ENCODE measurements at regions not wholly inside any gene's neighbourhood (a gene's known extent, or its start where the extent isn't known, plus 50 kb on each side); places are given as distances from the start of the nearest gene placed in this dataset.

DNA sequence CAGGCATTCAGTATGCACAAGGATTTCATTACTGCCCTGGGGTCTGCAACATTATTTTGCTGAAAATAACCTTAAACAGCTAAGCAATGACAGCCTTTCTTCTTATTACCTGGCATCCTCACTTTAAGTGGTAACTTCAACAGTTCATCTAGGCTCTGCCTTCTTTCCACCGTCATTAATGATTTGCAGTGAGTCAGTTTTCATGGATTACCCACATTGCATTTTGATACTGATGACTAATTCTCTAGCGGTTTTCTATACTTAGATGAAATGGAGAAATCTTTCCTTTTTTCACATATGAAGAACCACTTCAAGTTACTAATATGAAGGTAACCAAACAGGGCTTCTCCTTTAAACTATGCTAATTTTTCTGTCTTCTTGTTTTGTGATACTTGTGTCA lies 226.9 kb upstream of the TMPRSS15 start:
- ChIA-PET POLR2A (no interaction called here), CTCF (no interaction called here)
- TF ChIP-seq CTCF (IDR thresholded peaks at IDR 0.05; ENCODE audit: low read depth, low read length), result no peak
- Histone ChIP-seq H3K4me3 (ENCODE audit: low read depth, low read length) (no peak overlapping the region), H3K9me3 (ENCODE audit: control insufficient read depth, insufficient read depth, low read length) (peaks cover 4% of the 10 kb centered on the region; the same call in 1 of the 2 replicates), H3K27ac (ENCODE audit: low read depth, low read length) (no peak overlapping the region), H3K27me3 (ENCODE audit: control insufficient read depth, insufficient read depth, low read length) (no peaks in the 10 kb centered on the region)
- DNase-seq (ENCODE audit: low read depth, low spot score), result no peak

DNA sequence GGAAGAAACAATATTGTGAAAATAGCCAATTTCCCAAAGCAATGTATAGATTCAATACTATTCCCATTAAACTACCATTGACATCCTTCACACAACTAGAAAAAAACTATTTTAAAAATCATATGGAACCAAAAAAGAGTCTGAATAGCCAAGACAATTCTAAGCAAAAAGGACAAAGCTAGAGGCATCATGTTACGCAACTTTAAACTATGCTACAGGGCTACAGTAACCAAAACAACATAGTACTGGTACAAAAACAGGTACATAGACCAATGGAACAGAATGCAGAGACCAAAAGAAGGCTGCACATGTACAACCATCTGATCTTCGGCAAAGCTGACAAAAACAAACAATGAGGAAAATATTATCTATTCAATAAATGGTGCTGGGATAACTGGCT lies 233.3 kb upstream of the TMPRSS15 start:
- ChIA-PET CTCF (no interaction called here), POLR2A (no interaction called here)
- DNase-seq (ENCODE audit: low read depth, low spot score), result no peak
- Histone ChIP-seq H3K4me3 (ENCODE audit: low read depth, low read length) (no peak overlapping the region), H3K9me3 (ENCODE audit: control insufficient read depth, insufficient read depth, low read length) (peaks cover 2% of the 10 kb centered on the region; the same call in 1 of the 2 replicates), H3K27me3 (ENCODE audit: control insufficient read depth, insufficient read depth, low read length) (no peaks in the 10 kb centered on the region), H3K27ac (ENCODE audit: low read depth, low read length) (no peak overlapping the region)
- no peak for TF ChIP-seq CTCF (IDR thresholded peaks at IDR 0.05; ENCODE audit: low read depth, low read length)

DNA sequence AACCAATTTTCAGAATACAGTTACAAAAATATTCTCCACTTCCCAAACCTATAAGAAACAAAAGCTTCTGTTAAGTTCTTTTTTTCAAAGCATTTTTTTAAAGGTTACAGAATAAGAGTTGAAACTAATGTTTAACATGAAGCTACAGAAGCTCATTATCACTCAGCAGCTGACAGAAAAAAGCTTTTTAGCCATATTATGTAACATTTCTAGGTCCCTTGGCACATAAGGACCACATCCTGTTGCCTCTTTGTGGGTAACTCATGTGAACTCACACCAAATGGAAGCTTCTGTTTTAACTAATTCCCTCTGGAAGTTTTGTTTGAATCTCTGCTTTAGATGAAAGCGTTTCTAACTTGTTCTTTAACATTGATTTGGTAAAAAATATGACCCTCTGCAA lies 242.5 kb upstream of the TMPRSS15 start:
- H3K4me3 ChIP-seq (ENCODE audit: low read depth, low read length), result no peak overlapping the region
- CTCF ChIA-PET, result no interaction called here
- POLR2A ChIA-PET, result no interaction called here
- DNase-seq (ENCODE audit: low read depth, low spot score), result no peak
- H3K9me3 ChIP-seq (ENCODE audit: control insufficient read depth, insufficient read depth, low read length), result no peaks in the 10 kb centered on the region; the same call in 1 of the 2 replicates
- TF ChIP-seq CTCF (IDR thresholded peaks at IDR 0.05; ENCODE audit: low read depth, low read length), result no peak
- H3K27me3 ChIP-seq (ENCODE audit: control insufficient read depth, insufficient read depth, low read length), result no peaks in the 10 kb centered on the region
- H3K27ac ChIP-seq (ENCODE audit: low read depth, low read length), result no peak overlapping the region

DNA sequence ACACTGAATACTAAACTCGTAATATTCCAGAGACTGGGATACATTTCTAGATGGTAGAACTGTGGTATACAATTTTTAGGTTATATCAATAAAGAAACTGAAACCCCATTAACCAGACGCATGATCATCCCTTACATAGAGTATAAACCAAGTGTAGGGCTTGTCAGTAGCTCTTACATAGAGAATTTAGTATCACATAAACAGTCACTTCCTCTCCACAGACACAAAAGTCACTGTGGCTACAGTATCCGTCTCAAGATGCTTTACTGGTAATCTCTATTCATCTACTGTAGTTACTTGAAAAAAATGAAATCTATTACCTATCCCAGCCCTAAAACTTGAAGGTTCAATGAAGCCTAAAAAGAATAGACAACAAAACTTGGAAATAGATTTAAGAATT lies 252.3 kb upstream of the TMPRSS15 start:
- ChIA-PET POLR2A (no interaction called here), CTCF (no interaction called here)
- DNase-seq (ENCODE audit: low read depth, low spot score), result no peak
- TF ChIP-seq CTCF (IDR thresholded peaks at IDR 0.05; ENCODE audit: low read depth, low read length), result no peak
- Histone ChIP-seq H3K27me3 (ENCODE audit: control insufficient read depth, insufficient read depth, low read length) (no peaks in the 10 kb centered on the region), H3K4me3 (ENCODE audit: low read depth, low read length) (no peak overlapping the region), H3K27ac (ENCODE audit: low read depth, low read length) (no peak overlapping the region), H3K9me3 (ENCODE audit: control insufficient read depth, insufficient read depth, low read length) (peaks cover 6% of the 10 kb centered on the region; the same call in 1 of the 2 replicates)

DNA sequence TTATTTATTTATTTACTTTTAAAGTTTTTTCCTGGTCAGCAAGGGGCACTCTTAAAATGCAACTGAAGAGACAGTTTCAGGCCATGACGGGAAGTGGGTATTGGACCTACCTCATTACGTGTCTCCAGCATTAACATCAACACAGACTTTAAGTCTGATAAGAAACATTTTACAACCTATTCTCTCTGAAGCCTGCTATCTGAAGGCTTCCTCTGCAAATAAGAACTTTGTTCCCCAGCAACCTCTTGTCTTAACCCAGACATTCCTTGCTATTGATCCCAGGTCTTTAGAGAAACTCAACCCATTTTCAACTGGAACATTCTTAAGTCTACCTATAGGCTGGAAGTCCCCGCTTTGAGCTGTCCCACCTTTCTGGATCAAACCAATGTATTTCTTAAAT lies 258.3 kb upstream of the TMPRSS15 start:
- no peak for DNase-seq (ENCODE audit: low read depth, low spot score)
- CTCF ChIA-PET, result no interaction called here
- TF ChIP-seq CTCF (IDR thresholded peaks at IDR 0.05; ENCODE audit: low read depth, low read length), result no peak
- Histone ChIP-seq H3K27me3 (ENCODE audit: control insufficient read depth, insufficient read depth, low read length) (no peaks in the 10 kb centered on the region), H3K9me3 (ENCODE audit: control insufficient read depth, insufficient read depth, low read length) (peaks cover 11% of the 10 kb centered on the region), H3K4me3 (ENCODE audit: low read depth, low read length) (no peak overlapping the region), H3K27ac (ENCODE audit: low read depth, low read length) (no peak overlapping the region)
- POLR2A ChIA-PET, result no interaction called here

Measured in AG04450 (cell line).